Psoas muscle (tissue), 7 donors: ENCODE measurements at regions not wholly inside any gene's neighbourhood (a gene's known extent, or its start where the extent isn't known, plus 50 kb on each side); places are given as distances from the start of the nearest gene placed in this dataset.

Source experiments
- ATAC-seq, 4 donors: fragments of 200-7000 bp; cut with Tn5 transposase; one replicate each; pipeline ENCODE4 v1.9.1; 2020; ENCODE audit warnings: moderate library complexity in 3 of 4, mild to moderate bottlenecking in 2 of 4
- DNase-seq, 2 donors: peaks; one replicate each; pipeline ENCODE4 v3.0.0-alpha.2; 2020
- H3K27ac ChIP-seq: fragments of 200-600 bp; one replicate; pipeline ENCODE4 v1.8.0; 2022
- H3K27me3 ChIP-seq, 3 donors: fragments of 200-600 bp in 1 of 3; one replicate each; pipeline versions ENCODE4 v1.6.1 to v1.8.0; 2013 to 2022; ENCODE audit warnings: low read length in 2 of 3, mild to moderate bottlenecking in 2 of 3, moderate library complexity in 1 of 3; ENCODE audit not compliant: insufficient read depth in 3 of 3
- H3K36me3 ChIP-seq, 2 donors: fragments of 200-600 bp in 1 of 2; one replicate each; pipeline versions ENCODE4 v1.6.1 to v1.8.0; 2013 to 2022; ENCODE audit warnings: low read depth in 1 of 2, mild to moderate bottlenecking in 1 of 2, moderate library complexity in 1 of 2; ENCODE audit not compliant: insufficient read depth in 1 of 2
- H3K4me1 ChIP-seq: fragments of 200-600 bp; one replicate; pipeline ENCODE4 v1.8.0; 2022
- H3K4me3 ChIP-seq: fragments of 200-600 bp; one replicate; pipeline ENCODE4 v1.8.0; 2022; ENCODE audit warnings: mild to moderate bottlenecking
- H3K9me3 ChIP-seq: fragments of 200-600 bp; one replicate; pipeline ENCODE4 v1.8.0; 2022
- WGBS, 3 donors: extraction: QIAGEN DNeasy Blood & Tissue Kit; methylation state at CpG; one replicate each; pipeline versions ENCODE4 v1.1.6 to v1.1.7; 2013; 5-methylcytosine and 5-hydroxymethylcytosine counted together
- intact Hi-C, 2 donors: fragments of 100-400 bp; cut with DNase I; formaldehyde crosslinking; loops; one replicate each; pipeline versions ENCODE4 v1.11.0 to v1.14.2; 2022
- TF ChIP-seq, protein P1 (sequence below): fragments of 200-600 bp; IDR thresholded peaks from one replicate; pipeline ENCODE4 v1.8.0; 2022; ENCODE audit warnings: antibody characterized with exemption
- donor health status: healthy with polysubstance abuse.
- donor health status: DM: no; HTN: no; CAD: no; lungs with moderate emphysema.
- donor health status: Bipolar disorder and iron deficiency.
- donor health status: healthy.
- donor health status: DM: yes; HTN: yes; CAD: no.
- donor health status: DM: no; HTN: no; CAD: no.
- donor health status: DM: yes; HTN: yes; CAD: no.

DNA sequence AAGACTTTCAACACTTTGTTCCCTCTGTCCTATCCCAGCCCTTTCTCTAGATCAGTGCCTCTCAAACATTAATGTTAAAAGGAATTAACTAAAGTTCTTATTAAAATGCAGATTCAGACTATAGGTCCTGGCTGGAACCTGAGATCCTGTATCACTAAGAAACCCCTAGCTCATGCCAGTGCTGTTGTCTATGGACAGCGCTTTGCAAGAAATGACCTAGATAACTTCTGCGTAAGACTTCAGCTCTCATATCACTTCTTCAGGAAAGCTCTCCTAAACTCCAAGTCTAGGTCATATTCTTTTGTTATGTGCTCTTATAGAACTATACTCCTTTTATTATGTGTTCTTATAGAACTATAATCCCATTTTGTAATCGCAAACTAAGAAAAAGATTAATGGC is 67.8 kb upstream of the CDIN1 start:
- intact Hi-C loops: no loop called here

DNA sequence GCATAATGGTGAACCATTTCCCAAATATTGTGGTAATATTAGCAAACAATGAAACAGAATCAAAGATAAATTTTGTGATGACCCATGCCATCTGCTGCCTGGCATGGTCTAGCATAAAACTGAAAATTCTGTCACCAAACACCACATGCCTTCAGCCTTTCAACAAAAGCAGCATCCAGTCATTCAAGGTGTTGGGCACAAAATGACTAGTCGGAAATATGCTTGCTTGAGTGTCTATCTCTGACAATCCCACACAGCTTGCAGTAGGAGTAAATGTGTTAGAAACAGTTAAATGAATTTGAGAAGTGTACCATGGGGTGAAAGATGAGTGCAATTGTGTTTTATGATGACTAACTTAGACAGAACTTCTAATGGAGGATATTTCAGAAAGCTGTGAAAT is 61.7 kb upstream of the CDIN1 start:
- no peaks in the 10 kb centered on the region for H3K4me1 ChIP-seq
- H3K4me3 ChIP-seq: no peak overlapping the region
- TF ChIP-seq, protein P1, sequence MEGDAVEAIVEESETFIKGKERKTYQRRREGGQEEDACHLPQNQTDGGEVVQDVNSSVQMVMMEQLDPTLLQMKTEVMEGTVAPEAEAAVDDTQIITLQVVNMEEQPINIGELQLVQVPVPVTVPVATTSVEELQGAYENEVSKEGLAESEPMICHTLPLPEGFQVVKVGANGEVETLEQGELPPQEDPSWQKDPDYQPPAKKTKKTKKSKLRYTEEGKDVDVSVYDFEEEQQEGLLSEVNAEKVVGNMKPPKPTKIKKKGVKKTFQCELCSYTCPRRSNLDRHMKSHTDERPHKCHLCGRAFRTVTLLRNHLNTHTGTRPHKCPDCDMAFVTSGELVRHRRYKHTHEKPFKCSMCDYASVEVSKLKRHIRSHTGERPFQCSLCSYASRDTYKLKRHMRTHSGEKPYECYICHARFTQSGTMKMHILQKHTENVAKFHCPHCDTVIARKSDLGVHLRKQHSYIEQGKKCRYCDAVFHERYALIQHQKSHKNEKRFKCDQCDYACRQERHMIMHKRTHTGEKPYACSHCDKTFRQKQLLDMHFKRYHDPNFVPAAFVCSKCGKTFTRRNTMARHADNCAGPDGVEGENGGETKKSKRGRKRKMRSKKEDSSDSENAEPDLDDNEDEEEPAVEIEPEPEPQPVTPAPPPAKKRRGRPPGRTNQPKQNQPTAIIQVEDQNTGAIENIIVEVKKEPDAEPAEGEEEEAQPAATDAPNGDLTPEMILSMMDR: no peak
- H3K27ac ChIP-seq: no peak overlapping the region
- intact Hi-C loops: no loop called here
- ATAC-seq (no peak), DNase-seq (no peak)
- H3K27me3 ChIP-seq: no peaks in the 10 kb centered on the region
- no peaks in the 10 kb centered on the region for H3K9me3 ChIP-seq
- no peaks in the 10 kb centered on the region for H3K36me3 ChIP-seq
- 83 to 89% (median 86%) methylated on average over 1 of the region's 1 CpG for WGBS, 3 donors

More for the DNA sequence above, 67.8 kb upstream of the CDIN1 start:
- Histone ChIP-seq H3K27me3 (peaks cover 0 to 2% (median 0%) of the 10 kb centered on the region in 3 donors), H3K4me3 (no peak overlapping the region), H3K4me1 (peaks cover 6% of the 10 kb centered on the region), H3K9me3 (no peaks in the 10 kb centered on the region), H3K27ac (peak overlapping the region; percentile 17), H3K36me3 (no peaks in the 10 kb centered on the region)
- 86 to 98% (median 91%) methylated on average over 3 of the region's 3 CpGs for WGBS, 3 donors
- peak in 1 of 4 donors; percentile 51 for ATAC-seq
- DNase-seq: no peak
- TF ChIP-seq, protein P1: no peak

DNA sequence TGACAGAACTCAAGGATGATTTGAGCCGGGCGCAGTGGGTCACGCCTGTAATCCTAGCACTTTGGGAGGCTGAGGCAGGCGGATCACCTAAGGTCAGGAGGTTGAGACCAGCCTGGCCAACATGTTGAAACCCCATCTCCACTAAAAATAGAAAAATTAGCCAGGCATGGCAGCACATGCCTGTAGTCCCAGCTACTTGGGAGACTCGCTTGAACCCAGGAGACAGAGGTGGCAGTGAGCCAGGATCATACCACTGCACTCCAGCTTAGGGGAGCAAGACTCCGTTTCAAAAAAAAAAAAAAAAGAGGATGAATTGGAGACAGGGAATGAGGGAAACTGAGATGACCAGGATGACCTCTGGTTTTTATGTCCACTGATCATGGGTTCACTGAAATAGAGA is 60.4 kb upstream of the CDIN1 start:
- no peak overlapping the region for H3K4me3 ChIP-seq

DNA sequence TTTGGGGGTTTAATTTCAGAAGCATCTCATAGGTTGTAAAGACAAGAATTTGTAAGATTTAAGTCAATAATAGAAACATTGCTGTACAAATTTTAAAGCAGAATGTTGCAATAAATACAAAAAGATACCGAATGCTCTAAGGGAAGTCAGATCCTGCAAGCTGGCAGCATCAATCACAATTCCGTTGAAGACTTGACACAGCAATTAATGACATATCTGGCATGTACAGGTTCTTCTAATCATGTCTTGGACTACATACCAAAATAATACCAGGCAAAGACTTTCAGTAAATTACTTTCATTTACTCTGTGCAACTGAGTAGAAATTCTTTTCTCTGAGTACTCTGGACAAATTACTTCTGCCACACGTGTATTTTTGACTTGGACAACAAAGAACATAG is 54.0 kb upstream of the CDIN1 start:
- intact Hi-C loops: loop anchor here in 1 of 2 donors (5.0 kb wide), 1 partner anchor 42 kb away; no protein-coding TSS in a partner anchor
- no peak for ATAC-seq
- TF ChIP-seq, protein P1: no peak

More for the DNA sequence above, 60.4 kb upstream of the CDIN1 start:
- Histone ChIP-seq H3K27ac (no peak overlapping the region), H3K27me3 (no peaks in the 10 kb centered on the region), H3K4me1 (no peaks in the 10 kb centered on the region), H3K36me3 (no peaks in the 10 kb centered on the region), H3K9me3 (no peaks in the 10 kb centered on the region)
- intact Hi-C loops: no loop called here
- ATAC-seq: peak in 3 of 4 donors; percentile 35 to 68 (median 45)
- DNase-seq: peak in 1 of 2 donors; percentile 53
- TF ChIP-seq, protein P1: no peak
- WGBS, 3 donors: 51 to 82% (median 54%) methylated on average over 6 of the region's 6 CpGs

More for the DNA sequence above, 54.0 kb upstream of the CDIN1 start:
- 59 to 78% (median 63%) methylated on average over 3 of the region's 3 CpGs for WGBS, 3 donors
- H3K27me3 ChIP-seq: no peaks in the 10 kb centered on the region
- H3K4me3 ChIP-seq: no peak overlapping the region
- H3K27ac ChIP-seq: no peak overlapping the region
- no peak for DNase-seq
- H3K36me3 ChIP-seq: no peaks in the 10 kb centered on the region
- H3K4me1 ChIP-seq: no peaks in the 10 kb centered on the region
- no peaks in the 10 kb centered on the region for H3K9me3 ChIP-seq
